HepG2 (cell line): ENCODE measurements at regions not wholly inside any gene's neighbourhood (a gene's known extent, or its start where the extent isn't known, plus 50 kb on each side); places are given as distances from the start of the nearest gene placed in this dataset.

Experiments used
- ATAC-seq: fragments of 200-7000 bp; cut with Tn5 transposase; 3 replicates; pipeline ENCODE4 v1.9.1; 2020; ENCODE audit warnings: mild to moderate bottlenecking, moderate library complexity
- BruUV-seq: library from RNA; stranded (reverse); fragments of 400-500 nt; replicated peaks from 2 replicates; lab custom pipeline; 2021; lab: Mats Ljungman, UMichigan
- CTCF ChIA-PET: fragments of 300-600 bp; formaldehyde crosslinking; extraction: SDS; loops from one replicate; lab custom pipeline; 2021; ENCODE audit warnings: low total read pairs, inconsistent platforms, low intra/inter-chr PET ratio; lab: Yijun Ruan, JAX
- POLR2A ChIA-PET: fragments of 350-600 bp; sonication (Branson Sonifier 250); formaldehyde crosslinking; loops from one replicate; lab custom pipeline; 2020; ENCODE audit warnings: antibody characterized with exemption, inconsistent platforms; lab: Yijun Ruan, JAX
- DNase-seq: peaks from one replicate; pipeline ENCODE4 v3.0.0-alpha.2; 2015; ENCODE audit warnings: low spot score
- FAIRE-seq: peaks from 3 replicates; lab custom pipeline; 2011; peaks lifted over from hg19 to GRCh38; lab: Jason Lieb, UNC
- H2AFZ ChIP-seq: one replicate; pipeline ENCODE4 v1.6.1; 2011; ENCODE audit warnings: low read length, inconsistent platforms
- H3K27ac ChIP-seq: fragments of 300-600 bp; 3 replicates; pipeline ENCODE4 v1.8.0; 2011; ENCODE audit warnings: mixed run types, mild to moderate bottlenecking, mixed read lengths, low read length, inconsistent platforms; ENCODE audit not compliant: insufficient read depth; ENCODE audit errors: extremely low read length
- H3K27me3 ChIP-seq, 2 experiments: fragments of 200-600 bp in 1 of 2; 2 replicates in 1 of 2; 3 replicates in 1 of 2; pipeline versions ENCODE4 v1.6.0 to v1.8.0; 2011; ENCODE audit warnings: low read length in 2 of 2, mild to moderate bottlenecking in 2 of 2, moderate library complexity in 2 of 2, inconsistent platforms in 1 of 2; ENCODE audit not compliant: insufficient read depth in 2 of 2, control insufficient read depth in 1 of 2
- H3K36me3 ChIP-seq, 2 experiments: fragments of 200-600 bp in 1 of 2; replicated peaks in 1 of 2; 2 replicates in 1 of 2; 3 replicates in 1 of 2; pipeline versions ENCODE4 v1.5.1 to v1.8.0; 2011; ENCODE audit warnings: low read length in 2 of 2, inconsistent platforms in 1 of 2; ENCODE audit not compliant: insufficient read depth in 2 of 2, control insufficient read depth in 1 of 2
- H3K4me1 ChIP-seq: 2 replicates; pipeline ENCODE4 v1.5.1; 2012; ENCODE audit warnings: low read length, inconsistent platforms; ENCODE audit not compliant: insufficient read depth
- H3K4me2 ChIP-seq: 2 replicates; pipeline ENCODE4 v1.6.0; 2011; ENCODE audit warnings: low read depth, low read length, inconsistent platforms
- H3K4me3 ChIP-seq, 3 experiments: fragments of 200-600 bp in 1 of 3; sonication (generic), shearing (Covaris generic) in 1 of 3; replicated peaks in 1 of 3; 2 replicates each; pipeline ENCODE4 v1.5.1; 2011 to 2016; ENCODE audit warnings: low read length in 3 of 3, inconsistent platforms in 2 of 3, low read depth in 2 of 3, mild to moderate bottlenecking in 2 of 3, control low read depth in 1 of 3, mixed read lengths in 1 of 3; ENCODE audit not compliant: insufficient read depth in 1 of 3
- H3K79me2 ChIP-seq: one replicate; pipeline ENCODE4 v1.6.1; 2011; ENCODE audit warnings: low read length, inconsistent platforms; ENCODE audit not compliant: insufficient read depth
- H3K9ac ChIP-seq: 2 replicates; pipeline ENCODE4 v1.6.0; 2011; ENCODE audit warnings: mild to moderate bottlenecking, low read depth, low read length, inconsistent platforms; ENCODE audit not compliant: insufficient read depth
- H3K9me3 ChIP-seq: 2 replicates; pipeline ENCODE4 v1.5.1; 2012; ENCODE audit warnings: mild to moderate bottlenecking, low read length
- H4K20me1 ChIP-seq: 2 replicates; pipeline ENCODE4 v1.6.0; 2011; ENCODE audit warnings: inconsistent platforms, mild to moderate bottlenecking, low read length, moderate library complexity; ENCODE audit not compliant: insufficient read depth
- ATF7-NPFF ChIP-seq: sonication (generic); formaldehyde crosslinking; IDR thresholded peaks from 2 replicates; pipeline ENCODE4 v1.8.1; 2023; ENCODE audit warnings: mild to moderate bottlenecking, low read depth, missing genetic modification reagents, moderate library complexity
- CHCHD3 ChIP-seq: sonication (generic); formaldehyde crosslinking; IDR thresholded peaks from 2 replicates; pipeline ENCODE4 v1.8.0; 2022; ENCODE audit warnings: mild to moderate bottlenecking, missing genetic modification reagents, moderate library complexity
- DMAP1 ChIP-seq: IDR thresholded peaks from 2 replicates; pipeline ENCODE4 v1.6.1; 2016
- HOXD1 ChIP-seq: sonication (generic); formaldehyde crosslinking; IDR thresholded peaks from 2 replicates; pipeline ENCODE4 v1.5.0; 2020; ENCODE audit warnings: missing genetic modification reagents
- KDM5A ChIP-seq: fragments of 200-600 bp; sonication (generic); IDR thresholded peaks from 2 replicates; pipeline ENCODE4 v1.7.0; 2018; ENCODE audit warnings: antibody characterized with exemption, mild to moderate bottlenecking, low read length, borderline replicate concordance
- MLLT10 ChIP-seq: sonication (generic); formaldehyde crosslinking; IDR thresholded peaks from 2 replicates; pipeline ENCODE4 v1.4.0; 2020; ENCODE audit warnings: missing genetic modification reagents
- NR1H2 ChIP-seq: sonication (generic); formaldehyde crosslinking; IDR thresholded peaks from 2 replicates; pipeline ENCODE4 v1.8.1; 2022; ENCODE audit warnings: low read depth, missing genetic modification reagents, borderline replicate concordance
- PHF5A ChIP-seq: IDR thresholded peaks from one replicate; pipeline ENCODE4 v1.6.1; 2018; ENCODE audit warnings: low read depth, missing genetic modification reagents; ENCODE audit not compliant: unreplicated experiment
- PRMT3 ChIP-seq: sonication (generic); formaldehyde crosslinking; IDR thresholded peaks from 2 replicates; pipeline ENCODE4 v1.8.1; 2022; ENCODE audit warnings: low read depth, mild to moderate bottlenecking, moderate library complexity, missing genetic modification reagents, borderline replicate concordance
- SNAPC5 ChIP-seq: sonication (generic); formaldehyde crosslinking; IDR thresholded peaks from 2 replicates; pipeline ENCODE4 v1.8.1; 2023; ENCODE audit warnings: mild to moderate bottlenecking, missing genetic modification reagents, borderline replicate concordance
- TAF1 ChIP-seq: sonication (generic); formaldehyde crosslinking; IDR thresholded peaks from 2 replicates; pipeline ENCODE4 v1.4.0; 2020; ENCODE audit warnings: missing genetic modification reagents
- ZC3H4 ChIP-seq: sonication (generic); formaldehyde crosslinking; IDR thresholded peaks from 2 replicates; pipeline ENCODE4 v1.4.0; 2020; ENCODE audit warnings: missing genetic modification reagents, borderline replicate concordance
- ZFAT ChIP-seq: sonication (generic); formaldehyde crosslinking; conservative IDR thresholded peaks from 2 replicates; pipeline ENCODE4 v1.8.1; 2023; ENCODE audit warnings: missing genetic modification reagents, inconsistent platforms
- ZNF264 ChIP-seq: sonication (generic); formaldehyde crosslinking; IDR thresholded peaks from 2 replicates; pipeline ENCODE4 v1.4.0; 2020; ENCODE audit warnings: missing genetic modification reagents
- ZNF572 ChIP-seq: sonication (generic); formaldehyde crosslinking; IDR thresholded peaks from 2 replicates; pipeline ENCODE4 v1.5.1; 2020; ENCODE audit warnings: mild to moderate bottlenecking, missing genetic modification reagents
- ZNF576 ChIP-seq: sonication (generic); formaldehyde crosslinking; IDR thresholded peaks from 2 replicates; pipeline ENCODE4 v1.4.0; 2020; ENCODE audit warnings: mild to moderate bottlenecking, missing genetic modification reagents
- ZNF737 ChIP-seq: sonication (generic); formaldehyde crosslinking; IDR thresholded peaks from 2 replicates; pipeline ENCODE4 v1.5.0; 2020; ENCODE audit warnings: missing genetic modification reagents, mild to moderate bottlenecking, borderline replicate concordance
- ZNF75D ChIP-seq: sonication (generic); formaldehyde crosslinking; IDR thresholded peaks from 2 replicates; pipeline ENCODE4 v1.8.1; 2023; ENCODE audit warnings: missing genetic modification reagents, mild to moderate bottlenecking, borderline replicate concordance
- ZNF772 ChIP-seq: sonication (generic); formaldehyde crosslinking; IDR thresholded peaks from 2 replicates; pipeline ENCODE4 v1.5.0; 2020; ENCODE audit warnings: mild to moderate bottlenecking, missing genetic modification reagents
- WGBS: methylation state at CpG from one replicate; pipeline ENCODE4 v1.1.6; 2017; ENCODE audit warnings: low lambda C conversion rate; 5-methylcytosine and 5-hydroxymethylcytosine counted together
- in situ Hi-C: cut with HindIII; loops from 2 replicates; pipeline ENCODE4 v1.10.0; 2017; ENCODE audit warnings: low pct_unique_long_range_greater_than_20kb; ENCODE audit not compliant: extremely low pct_ligation_motif_present
- intact Hi-C: fragments of 100-400 bp; cut with micrococcal nuclease; formaldehyde crosslinking; loops from one replicate; pipeline ENCODE4 v1.10.0; 2022; ENCODE audit not compliant: unreplicated experiment

- no peak overlapping the region for H3K4me3 ChIP-seq
- intact Hi-C loops (no loop called here), in situ Hi-C loops (no loop called here)
- DNase-seq, result no peak
- WGBS, result 70% methylated on average over 1 of the region's 1 CpG
- no peaks in the 10 kb centered on the region for H3K79me2 ChIP-seq
- ChIA-PET CTCF (no interaction called here), POLR2A (no interaction called here)
- no peak overlapping the region for H3K27ac ChIP-seq
- no peaks in the 10 kb centered on the region for H3K27me3 ChIP-seq
- no peaks in the 10 kb centered on the region for H4K20me1 ChIP-seq
- H3K36me3 ChIP-seq, result no peaks in the 10 kb centered on the region
- no peak overlapping the region for H3K4me2 ChIP-seq
- no peak for ATAC-seq
- no peak overlapping the region for H2AFZ ChIP-seq
- no TSS peak for BruUV-seq
- no peak overlapping the region for H3K9ac ChIP-seq
- no peak for TF ChIP-seq HOXD1
- no peak for TF ChIP-seq SNAPC5 (CRISPR knock-in tag)
- no peak for TF ChIP-seq NR1H2 (CRISPR knock-in tag)
- TF ChIP-seq ZFAT (CRISPR knock-in tag), result no peak
- TF ChIP-seq KDM5A, result no peak
- TF ChIP-seq MLLT10 (CRISPR knock-in tag), result no peak
- no peak for TF ChIP-seq CHCHD3 (CRISPR knock-in tag)
- no peak for TF ChIP-seq ZNF576
- TF ChIP-seq, all 625 proteins: peak for 0
- no peak for FAIRE-seq
- Histone ChIP-seq H3K4me1 (no peaks in the 10 kb centered on the region), H3K9me3 (peaks cover 91% of the 10 kb centered on the region)
Measured at GRCh38 chr12:126247936-126248335, 1182.7 kb downstream of the AACS start.

GRCh38 chr12:126248871-126249403 is 1183.7 kb downstream of the AACS start:
- DNase-seq, result no peak
- H4K20me1 ChIP-seq, result no peaks in the 10 kb centered on the region
- no peak overlapping the region for H3K27ac ChIP-seq
- H3K4me2 ChIP-seq, result no peak overlapping the region
- H2AFZ ChIP-seq, result no peak overlapping the region
- H3K36me3 ChIP-seq, result no peaks in the 10 kb centered on the region
- FAIRE-seq, result no peak
- H3K9ac ChIP-seq, result no peak overlapping the region
- H3K27me3 ChIP-seq, result no peaks in the 10 kb centered on the region
- ATAC-seq, result no peak
- CTCF ChIA-PET, result no interaction called here
- H3K4me3 ChIP-seq, result no peak overlapping the region
- no TSS peak for BruUV-seq
- intact Hi-C loops (no loop called here), in situ Hi-C loops (no loop called here)
- POLR2A ChIA-PET, result no interaction called here
- H3K79me2 ChIP-seq, result no peaks in the 10 kb centered on the region
- H3K9me3 ChIP-seq, result peaks cover 91% of the 10 kb centered on the region
- WGBS, result 48% methylated on average over 8 of the region's 8 CpGs
- no peak for TF ChIP-seq ATF7-NPFF
- no peak for TF ChIP-seq DMAP1 (CRISPR knock-in tag)
- no peak for TF ChIP-seq ZNF572 (CRISPR knock-in tag)
- TF ChIP-seq ZNF772 (CRISPR knock-in tag), result no peak
- TF ChIP-seq TAF1 (CRISPR knock-in tag), result no peak
- no peak for TF ChIP-seq ZNF264 (CRISPR knock-in tag)
- TF ChIP-seq ZNF75D (CRISPR knock-in tag), result no peak
- TF ChIP-seq PRMT3 (CRISPR knock-in tag), result no peak
- TF ChIP-seq ZC3H4 (CRISPR knock-in tag), result no peak
- no peak for TF ChIP-seq ZNF737 (CRISPR knock-in tag)
- no peak for TF ChIP-seq PHF5A (CRISPR knock-in tag)
- no peaks in the 10 kb centered on the region for H3K4me1 ChIP-seq
